NCI-H2196 (cell line): ENCODE measurements at regions not wholly inside any gene's neighbourhood (a gene's known extent, or its start where the extent isn't known, plus 50 kb on each side); places are given as distances from the start of the nearest gene placed in this dataset.
A peak's percentile ranks its signal among the peaks of the same experiment; 100 is the strongest.

Experiments
- DNase-seq: peaks from one replicate; lab custom pipeline; 2025; ENCODE audit not compliant: unreplicated experiment; lab: John Stamatoyannopoulos, UW

DNA sequence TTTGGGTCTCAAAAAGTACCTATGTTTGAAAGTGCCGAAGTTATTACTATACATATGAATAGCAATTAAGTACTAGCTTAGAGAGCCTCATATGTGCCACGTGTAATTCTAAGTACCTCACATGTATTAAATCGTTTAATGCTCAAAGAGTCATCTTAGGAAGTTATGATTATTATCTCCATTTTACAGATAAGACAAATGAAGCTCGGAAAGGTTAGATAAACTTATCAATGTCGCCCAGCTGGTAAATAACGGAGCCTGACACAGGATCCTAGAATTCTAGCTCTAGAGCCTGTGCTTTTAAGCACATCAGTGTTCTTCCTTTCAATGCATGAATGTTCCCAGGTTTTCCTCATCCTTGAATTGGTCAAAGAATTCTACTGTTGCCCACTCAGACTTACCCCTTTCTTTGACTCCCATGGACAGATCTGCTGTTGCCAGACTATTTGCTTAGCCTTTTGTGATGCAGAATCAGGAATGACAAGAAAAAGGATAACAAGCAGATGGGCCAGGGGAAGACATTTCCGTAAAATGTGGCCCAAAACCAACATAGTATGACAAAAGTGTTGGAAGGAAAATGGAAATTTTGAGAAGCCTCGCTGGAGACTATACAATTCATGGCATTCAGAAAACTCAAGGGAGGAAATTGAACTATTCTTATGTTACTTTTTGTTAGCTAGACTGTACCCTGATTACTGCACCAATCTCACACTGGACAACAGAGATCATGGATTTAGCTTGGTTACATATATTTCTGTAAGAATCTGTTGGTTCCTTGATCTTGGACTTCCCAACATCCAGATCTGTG, 237.1 kb upstream of the CITED2 start:
- DNase-seq = no peak

DNA sequence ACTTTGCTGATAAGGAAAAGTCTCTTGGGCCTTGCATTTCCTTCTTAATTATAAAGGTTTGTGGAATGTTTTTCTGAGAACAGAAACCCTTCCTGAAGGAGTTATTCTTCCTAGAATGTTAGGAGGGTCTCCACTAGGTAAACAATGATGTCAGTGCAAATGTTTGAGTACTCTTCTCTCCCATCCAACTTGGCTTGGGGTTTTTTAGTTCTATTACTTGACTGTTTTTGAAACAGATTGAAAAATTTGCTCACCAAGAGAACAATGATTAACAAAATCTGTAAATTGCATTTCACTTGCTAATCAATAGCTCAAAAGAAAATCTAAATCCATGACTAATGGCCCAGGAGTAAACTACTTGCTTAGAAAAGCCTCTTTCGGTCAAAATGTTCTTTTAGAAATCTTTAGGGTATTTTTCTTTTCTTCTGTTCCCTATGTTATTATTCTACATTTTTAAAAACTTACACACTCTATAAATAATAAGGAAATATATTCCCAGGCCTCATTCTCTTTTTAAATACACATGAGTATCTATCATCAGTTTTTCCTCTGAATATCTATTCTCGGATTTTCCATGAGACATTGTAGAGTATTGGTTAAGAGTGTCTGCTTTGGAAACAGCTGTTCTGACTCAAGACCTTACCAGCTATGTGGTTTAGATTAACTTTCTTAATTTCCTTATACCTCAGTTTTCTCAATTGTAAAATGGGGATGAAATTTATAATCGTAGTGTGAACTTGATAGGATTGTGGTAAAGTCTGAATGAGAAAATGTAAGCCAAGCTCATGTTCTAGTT, 234.2 kb upstream of the CITED2 start:
- no peak for DNase-seq

DNA sequence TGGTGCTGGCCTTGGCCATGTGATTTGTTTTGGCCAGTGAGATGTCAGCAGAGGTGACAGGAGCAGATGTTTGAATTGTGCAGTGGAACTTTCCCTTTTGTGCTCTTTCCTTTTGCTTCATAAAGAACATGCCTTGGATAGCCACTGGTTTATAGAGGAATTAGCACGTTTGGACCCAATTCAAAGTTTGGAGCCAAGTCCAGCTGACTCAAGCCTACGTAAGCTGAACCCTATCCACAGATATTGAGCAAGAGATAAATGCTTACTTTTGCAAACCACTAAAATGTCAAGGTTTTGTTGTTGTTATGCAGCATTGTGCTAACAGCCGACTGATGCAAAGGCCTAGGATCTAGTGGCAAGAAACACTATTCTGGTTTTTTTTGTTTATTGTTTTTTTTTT, 230.9 kb upstream of the CITED2 start:
- no peak for DNase-seq

DNA sequence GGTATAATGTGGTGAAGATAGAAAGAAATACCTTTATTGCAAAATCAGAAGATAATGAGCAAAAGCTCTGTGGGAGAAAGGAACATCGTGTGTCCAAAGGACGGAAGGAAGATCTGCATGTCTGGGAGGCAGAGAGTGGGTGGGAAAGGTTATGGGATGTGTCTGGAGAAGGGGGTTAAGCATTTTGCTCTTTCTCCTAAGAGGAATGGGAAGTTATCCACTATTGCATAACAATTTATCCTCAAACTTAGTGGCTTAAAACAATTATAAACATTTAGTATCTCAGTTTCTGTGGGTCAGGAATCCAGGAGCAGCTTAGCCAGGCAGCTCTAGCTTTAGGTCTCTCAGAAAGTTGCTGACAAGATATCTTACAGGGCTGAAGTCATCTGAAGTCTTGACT, 229.1 kb upstream of the CITED2 start:
- no peak for DNase-seq

DNA sequence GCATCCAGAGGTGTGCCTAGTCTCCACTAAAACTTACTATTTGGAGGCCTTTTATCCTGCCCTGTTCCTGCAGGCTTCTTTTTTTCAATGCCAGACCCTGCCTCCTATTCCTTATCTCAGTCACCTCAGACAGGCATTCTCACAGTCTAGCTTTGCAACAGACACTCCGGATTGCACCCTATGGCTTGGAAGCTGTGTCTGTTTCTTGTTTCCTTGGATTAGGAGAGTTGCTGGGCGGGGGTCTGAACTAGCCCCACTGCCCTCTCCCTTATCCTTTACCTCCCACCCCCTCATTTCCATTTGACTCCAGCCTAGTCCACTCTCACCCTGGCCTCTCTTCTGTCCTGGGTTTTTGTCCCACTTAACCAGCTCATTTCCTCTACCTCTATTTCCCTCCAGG, 228.1 kb upstream of the CITED2 start:
- no peak for DNase-seq

DNA sequence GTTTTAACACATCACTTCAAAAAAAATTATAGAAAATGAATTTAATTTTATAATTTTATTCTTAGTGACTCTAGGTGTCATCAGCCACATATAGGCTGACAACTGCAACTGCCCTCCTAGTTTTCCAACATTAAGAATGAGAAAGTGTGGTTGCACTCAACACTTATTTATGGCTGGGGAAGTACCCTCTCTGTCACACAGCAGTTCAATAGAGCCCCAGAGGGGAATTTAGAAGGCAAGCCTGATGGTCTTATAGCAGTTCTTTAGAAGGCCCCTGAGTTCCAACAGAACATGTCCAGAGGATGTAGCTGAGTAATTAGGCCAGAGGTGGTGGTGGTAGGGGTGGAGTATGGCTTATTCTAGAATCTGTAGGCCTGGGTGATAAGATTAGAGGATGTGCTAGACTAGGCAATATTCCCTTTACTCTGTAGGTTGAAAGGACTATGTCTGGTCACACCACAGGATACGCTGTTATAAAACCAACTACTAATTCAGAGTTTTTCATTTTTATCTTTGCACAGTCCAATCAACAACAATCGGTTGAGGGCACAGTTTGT, 226.5 kb upstream of the CITED2 start:
- DNase-seq = no peak

DNA sequence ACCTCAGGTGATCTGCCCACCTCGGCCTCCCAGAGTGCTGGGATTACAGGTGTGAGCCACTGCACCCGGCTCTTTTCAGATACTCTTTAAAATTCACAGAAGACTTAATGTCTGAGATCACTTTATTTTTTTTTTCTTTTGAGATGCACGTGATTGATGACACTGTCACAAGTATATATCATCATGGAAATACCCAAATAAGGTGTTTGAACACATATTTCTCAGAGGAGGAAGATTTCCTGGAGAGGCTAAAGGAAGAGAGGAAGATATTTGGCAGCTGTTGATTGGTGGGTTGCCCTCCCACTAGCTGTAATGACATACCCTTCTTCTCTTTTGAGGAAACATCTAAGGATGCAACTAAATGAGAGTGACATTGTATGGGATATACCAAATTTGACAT, 225.9 kb upstream of the CITED2 start:
- no peak for DNase-seq

DNA sequence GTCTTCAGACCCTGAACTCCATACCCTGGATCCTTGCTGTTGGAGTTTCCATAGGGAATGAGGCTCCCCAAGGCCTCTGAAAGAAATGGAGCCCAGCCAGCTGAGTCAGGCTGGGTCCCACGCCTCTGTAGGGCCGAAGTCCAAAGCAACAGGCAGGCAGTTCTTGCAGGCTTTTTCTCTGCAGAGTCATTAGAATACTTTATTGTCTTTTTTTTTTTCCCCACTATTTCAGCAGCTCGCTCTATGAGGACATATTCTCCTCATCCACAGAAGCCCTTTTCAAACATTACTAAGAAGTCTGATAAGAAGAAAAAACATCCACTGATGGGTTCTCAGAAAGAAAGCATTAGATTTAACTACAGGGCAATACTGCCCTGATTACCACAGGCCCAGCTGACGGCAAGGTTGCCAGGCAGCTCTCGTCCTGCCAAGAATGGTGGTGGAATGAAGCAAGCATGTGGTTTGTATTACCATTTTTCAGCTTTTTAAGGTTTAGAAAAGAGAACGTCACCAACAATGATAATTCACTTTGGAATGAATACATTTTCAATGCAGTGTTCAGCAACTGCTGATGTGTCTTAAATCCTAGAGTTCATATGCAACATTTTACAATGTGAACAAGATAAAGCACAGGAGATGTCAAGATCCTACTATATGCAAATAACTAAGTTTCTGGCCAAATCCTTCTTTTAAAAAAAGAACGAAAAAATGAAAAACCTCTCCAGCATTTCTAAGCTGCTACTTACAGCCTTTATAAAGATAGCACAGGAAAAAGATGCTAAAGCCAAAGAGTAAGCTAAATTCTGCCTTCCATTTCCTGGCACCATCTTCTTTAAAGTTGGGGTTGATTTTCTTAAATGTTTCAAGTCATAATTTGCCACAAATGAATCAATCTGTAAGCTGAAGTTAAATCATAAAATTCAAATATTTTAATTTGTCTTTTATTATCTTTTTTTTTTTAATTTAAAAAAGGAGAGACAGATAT, 223.6 kb upstream of the CITED2 start:
- DNase-seq = no peak

DNA sequence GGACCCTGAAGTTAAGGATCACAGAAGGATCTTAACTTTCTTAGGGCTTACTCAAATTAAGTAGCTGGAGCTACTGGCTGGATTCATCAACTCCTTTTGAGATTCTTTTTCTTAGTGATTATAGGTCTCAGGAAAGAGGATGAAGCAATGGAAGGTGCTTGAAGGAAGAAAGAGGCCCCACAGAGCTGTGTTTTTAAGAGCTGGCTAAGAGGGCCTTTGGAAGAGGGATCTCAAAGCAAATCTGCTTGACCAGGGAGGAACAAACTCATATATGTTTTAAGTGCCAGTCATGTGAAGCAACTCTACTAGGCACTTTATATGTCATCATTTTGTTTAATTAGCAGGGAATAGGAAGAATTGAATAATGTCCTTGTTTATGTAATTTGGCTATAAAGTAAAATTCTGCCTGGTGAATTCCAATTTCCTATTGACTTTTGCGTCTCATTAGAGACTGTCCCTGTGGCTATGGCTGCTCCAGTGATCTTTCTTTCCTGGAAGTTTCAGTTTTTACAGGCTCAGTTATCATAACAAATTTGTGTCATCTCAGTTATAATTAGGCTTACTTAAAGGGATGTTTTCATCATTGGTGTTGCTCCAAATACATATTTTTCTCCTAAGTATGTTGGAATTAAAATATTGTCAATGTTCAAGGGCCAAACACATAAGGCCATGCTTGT, 222.8 kb upstream of the CITED2 start:
- no peak for DNase-seq

DNA sequence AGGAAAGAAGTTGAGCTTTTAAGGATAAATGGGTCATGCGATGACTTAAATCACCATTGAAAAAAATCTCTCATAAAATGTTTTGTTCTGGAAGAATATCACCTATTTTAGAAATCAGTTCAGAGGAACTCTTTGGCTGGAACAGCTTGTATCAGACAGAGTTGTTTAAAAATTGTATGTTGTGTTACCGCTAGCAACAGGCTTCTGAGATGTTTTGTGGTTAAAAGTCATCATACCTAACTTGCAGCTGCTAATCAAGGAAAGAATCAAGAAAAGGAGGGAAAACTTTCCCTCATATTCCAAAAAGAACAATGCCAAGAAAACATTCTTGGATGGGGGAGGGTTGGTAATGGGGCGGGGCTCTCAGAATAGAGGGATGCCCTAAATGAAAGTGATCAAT, 220.7 kb upstream of the CITED2 start:
- DNase-seq = no peak

DNA sequence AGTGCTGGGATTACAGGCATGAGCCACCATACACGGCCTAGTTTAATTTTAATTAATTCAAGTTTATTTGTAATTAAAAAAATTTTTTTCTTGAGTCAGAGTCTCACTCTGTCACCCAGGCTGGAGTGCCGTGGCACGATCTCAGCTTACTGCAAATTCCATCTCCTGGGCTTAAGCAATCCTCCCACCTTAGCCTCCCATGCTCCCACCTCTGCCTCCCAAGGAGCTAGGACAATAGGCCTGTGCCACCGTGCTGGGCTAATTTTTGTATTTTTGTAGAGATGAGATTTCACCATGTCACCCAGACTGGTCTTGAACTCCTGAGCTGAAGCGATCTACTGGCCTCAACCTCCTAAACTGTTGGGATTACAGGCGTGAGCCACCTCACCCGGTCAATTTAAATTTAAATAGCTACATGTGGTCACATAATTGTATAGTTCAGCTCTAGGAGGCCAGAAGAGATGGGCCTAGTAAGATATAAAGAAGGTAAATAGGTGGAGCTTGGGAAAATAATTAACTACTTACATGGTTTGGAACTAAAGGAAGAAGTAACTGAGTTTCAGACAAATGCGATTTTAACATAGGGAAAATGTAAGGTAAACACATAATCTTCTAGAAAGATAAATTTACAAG, 220.0 kb upstream of the CITED2 start:
- no peak for DNase-seq

DNA sequence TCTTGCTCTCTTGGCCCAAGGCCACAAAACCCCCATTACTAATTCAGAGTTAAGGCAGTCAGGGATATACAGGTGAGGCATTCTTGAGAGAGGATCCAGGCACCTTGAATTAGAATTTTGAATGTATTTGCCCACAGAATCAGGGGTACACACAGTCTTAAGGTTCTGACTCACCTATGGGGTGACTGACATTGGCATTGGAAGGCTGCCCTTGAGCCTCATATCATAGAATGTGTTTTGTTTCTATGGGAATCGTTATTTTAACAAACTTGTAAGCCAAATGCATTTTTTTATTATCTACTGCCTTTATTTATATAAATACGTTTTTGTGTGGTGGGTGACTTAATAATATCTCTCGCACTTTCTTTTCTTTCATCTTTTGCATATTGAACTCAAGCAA, 218.6 kb upstream of the CITED2 start:
- no peak for DNase-seq

DNA sequence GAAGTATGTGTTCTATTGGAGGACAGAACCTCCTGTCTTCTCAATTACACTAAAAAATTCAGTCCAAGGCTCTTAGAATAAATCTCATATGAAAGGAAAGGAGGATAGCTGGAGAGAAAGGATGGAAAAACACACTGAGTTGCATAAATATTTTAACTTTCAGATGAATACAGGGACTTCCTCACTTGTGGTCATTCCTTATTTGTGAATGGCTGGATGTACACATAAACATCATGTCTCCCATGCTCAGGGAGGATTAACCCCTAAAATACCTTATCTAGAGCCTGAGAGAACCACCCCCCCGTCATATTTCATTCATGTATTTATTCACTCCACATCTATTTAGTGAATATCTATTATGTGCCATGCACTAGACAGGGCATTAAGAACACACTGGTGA, 217.6 kb upstream of the CITED2 start:
- no peak for DNase-seq

DNA sequence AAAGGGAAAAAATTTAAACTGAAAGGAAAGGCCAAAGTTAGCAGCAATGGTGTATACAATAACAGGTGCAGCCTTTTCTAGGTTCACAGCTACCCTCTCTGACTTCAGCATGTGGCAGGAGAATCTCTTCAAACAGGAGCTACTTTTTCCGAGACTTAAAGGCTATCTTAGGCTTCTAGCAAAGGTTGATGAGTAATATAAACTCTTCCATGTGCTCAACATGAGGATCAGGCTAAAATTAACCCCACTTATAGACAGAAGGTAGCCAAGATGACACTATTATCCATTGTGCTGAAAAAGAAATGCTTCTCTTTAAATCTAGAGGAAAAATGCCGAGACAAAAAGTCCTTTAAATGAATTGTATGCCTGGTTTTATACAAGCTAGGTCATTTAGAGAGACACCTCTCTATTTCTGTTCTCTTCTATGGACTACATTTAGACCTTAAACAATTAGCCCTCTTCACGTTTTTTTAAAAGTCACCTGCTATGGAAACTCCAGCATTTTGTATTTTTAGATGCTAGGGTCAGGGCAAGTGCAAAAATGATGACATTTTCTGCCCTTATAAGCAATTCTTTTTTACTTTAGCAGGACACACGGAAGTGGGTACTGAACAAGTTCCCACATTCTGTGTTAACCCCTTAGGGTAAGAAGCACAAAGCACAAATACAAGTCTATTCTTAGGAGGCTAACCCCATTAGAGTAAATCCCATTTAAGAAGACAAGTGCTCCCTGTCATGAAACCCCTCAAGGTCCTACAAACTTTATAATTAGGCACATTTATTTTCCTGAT, 216.8 kb upstream of the CITED2 start:
- DNase-seq = no peak

DNA sequence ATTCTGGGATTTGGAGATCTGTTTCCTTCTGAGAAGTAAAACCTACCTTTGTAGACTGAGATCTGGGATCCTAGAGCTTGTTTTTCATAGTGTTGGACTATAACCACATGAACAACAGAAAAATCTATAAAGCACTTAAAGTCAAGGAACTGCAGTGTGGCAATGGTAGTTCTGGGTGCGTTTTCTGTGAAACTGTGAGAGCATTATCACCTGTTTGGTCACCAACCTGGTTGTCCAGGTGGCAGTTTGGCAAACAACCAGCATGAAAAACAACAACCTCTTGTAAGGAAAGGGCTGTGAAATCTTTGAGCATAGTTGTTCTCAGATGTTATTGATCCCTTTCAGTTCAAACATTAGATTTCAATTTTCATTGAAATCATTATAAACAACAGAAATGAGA, 215.8 kb upstream of the CITED2 start:
- peak; percentile 9 for DNase-seq

DNA sequence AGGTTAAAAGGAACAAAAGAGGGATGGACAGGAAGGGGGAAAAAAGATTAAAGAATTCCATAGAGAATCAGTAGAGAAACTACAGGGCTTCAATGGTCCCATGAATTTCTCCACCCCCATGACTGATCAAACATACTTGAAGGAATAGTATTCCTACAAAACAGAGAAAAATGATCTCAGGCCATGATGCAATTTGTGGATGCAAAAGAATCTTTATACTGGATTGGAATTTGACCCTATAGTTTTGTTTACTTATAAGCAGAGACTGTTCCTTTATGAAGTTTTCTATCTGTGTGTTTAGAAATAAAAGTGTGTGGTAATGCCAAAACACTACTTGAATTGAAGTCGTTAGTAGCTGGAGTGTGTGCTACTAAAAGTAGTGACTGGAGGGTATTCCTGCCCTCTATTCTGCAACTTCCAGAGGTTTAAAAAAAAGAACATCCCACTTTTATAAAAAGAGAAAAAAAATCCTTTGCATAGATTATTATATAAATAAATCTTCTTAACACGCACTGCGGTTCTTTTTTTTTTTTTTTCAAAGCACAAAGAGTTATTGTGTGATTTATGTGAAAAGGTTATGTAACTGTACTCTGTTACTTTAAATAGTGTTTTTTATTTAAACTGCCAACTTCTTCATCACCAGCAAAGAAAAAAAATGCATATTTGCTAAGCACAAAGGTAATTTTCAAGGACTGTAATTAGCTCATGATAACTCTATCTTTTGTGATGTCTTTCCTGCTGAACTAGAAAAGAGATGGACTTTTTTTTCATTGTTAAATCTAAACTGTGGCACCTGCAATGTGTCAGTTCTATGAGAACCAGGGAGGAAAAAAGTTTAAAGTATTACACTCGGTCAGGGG, 214.5 kb upstream of the CITED2 start:
- peak; percentile 27 for DNase-seq

DNA sequence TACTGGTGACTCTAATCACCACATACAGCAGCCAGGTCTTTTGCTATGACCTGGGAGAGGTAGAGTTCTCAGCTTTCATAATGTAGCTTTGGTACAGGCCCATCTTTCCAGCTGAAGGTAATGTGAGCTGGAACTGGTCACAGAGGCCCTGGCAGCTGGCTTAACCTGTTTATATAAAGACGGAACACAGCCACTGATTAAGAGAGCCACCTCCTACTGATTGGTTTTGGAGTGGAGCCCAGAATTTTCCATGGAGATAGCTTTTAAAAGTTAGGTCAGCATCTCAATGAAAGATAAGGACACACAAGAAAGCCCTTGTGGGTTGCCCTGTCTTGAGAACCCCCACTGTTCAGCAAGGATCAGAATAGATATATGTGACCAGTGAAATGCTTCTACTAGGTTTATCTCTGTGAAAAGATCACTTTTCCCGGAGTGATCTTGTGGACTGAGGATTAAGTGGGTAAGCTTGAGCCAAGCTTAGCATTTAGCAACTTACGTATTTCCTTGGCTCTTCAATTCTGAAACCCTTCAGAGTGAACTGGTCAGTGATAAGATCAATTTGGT, 213.7 kb upstream of the CITED2 start:
- peak; percentile 87 for DNase-seq

DNA sequence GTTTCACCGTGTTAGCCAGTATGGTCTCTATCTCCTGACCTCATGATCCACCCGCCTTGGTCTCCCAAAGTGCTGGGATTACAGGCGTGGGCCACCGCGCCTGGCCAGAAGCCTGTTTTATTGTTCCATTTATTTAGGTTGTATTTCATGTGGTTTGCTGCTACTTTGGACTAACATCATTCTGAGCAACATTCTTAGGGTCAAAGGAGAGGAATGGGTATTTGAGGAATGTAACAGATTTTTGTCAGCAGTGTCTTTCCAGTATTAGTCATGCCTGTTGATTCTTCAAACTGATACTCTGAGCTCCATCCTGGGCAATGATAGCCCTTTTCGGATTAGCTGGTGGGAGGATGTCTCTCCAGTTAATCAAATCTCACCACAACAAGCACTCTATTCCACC, 213.0 kb upstream of the CITED2 start:
- DNase-seq = no peak
